Uterus (tissue), 2 donors: ENCODE measurements at regions not wholly inside any gene's neighbourhood (a gene's known extent, or its start where the extent isn't known, plus 50 kb on each side); places are given as distances from the start of the nearest gene placed in this dataset.

Experiments
- POLR2A ChIP-seq, 2 donors: fragments of 450-650 bp; IDR thresholded peaks; one replicate each; pipeline ENCODE4 v1.6.1; 2016; ENCODE audit warnings: antibody characterized with exemption in 2 of 2, mild to moderate bottlenecking in 1 of 2, moderate library complexity in 1 of 2
- TF ChIP-seq, protein P1 (sequence below), 4 experiments: fragments of 200-600 bp in 2 of 4; fragments of 450-650 bp in 2 of 4; sonication (generic) in 2 of 4; IDR thresholded peaks; one replicate each; pipeline ENCODE4 v1.5.1; 2016 to 2019; ENCODE audit warnings: antibody characterized with exemption in 4 of 4, mild to moderate bottlenecking in 2 of 4, moderate library complexity in 1 of 4

DNA sequence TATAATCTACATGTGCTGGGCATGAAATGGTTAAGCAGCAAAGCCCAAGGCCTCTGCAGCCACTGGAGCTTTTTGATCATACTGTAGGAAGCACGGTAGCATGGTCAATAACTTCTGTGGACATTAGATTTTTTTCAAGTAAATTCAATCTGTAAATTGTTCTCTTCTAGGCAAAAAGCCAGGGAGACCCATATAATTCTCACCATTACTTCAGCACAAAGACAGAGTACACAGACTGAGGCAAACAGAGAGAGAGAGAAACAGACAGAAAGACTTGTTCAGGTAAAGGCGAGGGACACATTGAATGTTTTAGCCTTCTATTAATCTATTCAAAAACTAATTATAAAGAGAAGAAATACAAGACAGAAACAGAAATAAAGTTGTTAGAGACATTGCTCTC lies 349.4 kb downstream of the RFC3 start:
- TF ChIP-seq, protein P1, sequence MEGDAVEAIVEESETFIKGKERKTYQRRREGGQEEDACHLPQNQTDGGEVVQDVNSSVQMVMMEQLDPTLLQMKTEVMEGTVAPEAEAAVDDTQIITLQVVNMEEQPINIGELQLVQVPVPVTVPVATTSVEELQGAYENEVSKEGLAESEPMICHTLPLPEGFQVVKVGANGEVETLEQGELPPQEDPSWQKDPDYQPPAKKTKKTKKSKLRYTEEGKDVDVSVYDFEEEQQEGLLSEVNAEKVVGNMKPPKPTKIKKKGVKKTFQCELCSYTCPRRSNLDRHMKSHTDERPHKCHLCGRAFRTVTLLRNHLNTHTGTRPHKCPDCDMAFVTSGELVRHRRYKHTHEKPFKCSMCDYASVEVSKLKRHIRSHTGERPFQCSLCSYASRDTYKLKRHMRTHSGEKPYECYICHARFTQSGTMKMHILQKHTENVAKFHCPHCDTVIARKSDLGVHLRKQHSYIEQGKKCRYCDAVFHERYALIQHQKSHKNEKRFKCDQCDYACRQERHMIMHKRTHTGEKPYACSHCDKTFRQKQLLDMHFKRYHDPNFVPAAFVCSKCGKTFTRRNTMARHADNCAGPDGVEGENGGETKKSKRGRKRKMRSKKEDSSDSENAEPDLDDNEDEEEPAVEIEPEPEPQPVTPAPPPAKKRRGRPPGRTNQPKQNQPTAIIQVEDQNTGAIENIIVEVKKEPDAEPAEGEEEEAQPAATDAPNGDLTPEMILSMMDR (IDR thresholded peaks at IDR 0.05), result no peak
- no peak for TF ChIP-seq POLR2A (IDR thresholded peaks at IDR 0.05)
